Glutamatergic neuron (in vitro differentiated cells): ENCODE measurements at regions not wholly inside any gene's neighbourhood (a gene's known extent, or its start where the extent isn't known, plus 50 kb on each side); places are given as distances from the start of the nearest gene placed in this dataset.

ENCODE experiments used
- DNase-seq: peaks from one replicate; pipeline ENCODE4 v3.0.0; 2022
- H3K27ac Mint-ChIP-seq: one replicate; pipeline ENCODE4 v1.8.0; 2020; ENCODE audit warnings: mild to moderate bottlenecking, mixed read lengths, inconsistent platforms; ENCODE audit not compliant: unreplicated experiment
- H3K27me3 Mint-ChIP-seq: one replicate; pipeline ENCODE4 v1.8.0; 2020; ENCODE audit warnings: mild to moderate bottlenecking, moderate library complexity, mixed read lengths, inconsistent platforms; ENCODE audit not compliant: unreplicated experiment
- H3K36me3 Mint-ChIP-seq: one replicate; pipeline ENCODE4 v1.8.0; 2020; ENCODE audit warnings: mild to moderate bottlenecking, mixed read lengths, inconsistent platforms; ENCODE audit not compliant: unreplicated experiment
- H3K4me1 Mint-ChIP-seq: one replicate; pipeline ENCODE4 v1.8.0; 2020; ENCODE audit warnings: mild to moderate bottlenecking, low read depth, mixed read lengths, inconsistent platforms; ENCODE audit not compliant: unreplicated experiment
- H3K4me3 Mint-ChIP-seq: one replicate; pipeline ENCODE4 v1.8.0; 2020; ENCODE audit warnings: mild to moderate bottlenecking, mixed read lengths, inconsistent platforms; ENCODE audit not compliant: unreplicated experiment
- H3K9me3 Mint-ChIP-seq: one replicate; pipeline ENCODE4 v1.8.0; 2020; ENCODE audit warnings: mild to moderate bottlenecking, moderate library complexity, mixed read lengths, inconsistent platforms; ENCODE audit not compliant: unreplicated experiment
- CTCF ChIP-seq: fragments of 200-600 bp; sonication (generic); IDR thresholded peaks from one replicate; pipeline ENCODE4 v1.5.0; 2021; ENCODE audit not compliant: partially characterized antibody, unreplicated experiment

- TF ChIP-seq CTCF, result no peak
- H3K27ac Mint-ChIP-seq, result no peak overlapping the region
- peaks cover 19% of the 10 kb centered on the region for H3K4me1 Mint-ChIP-seq
- no peak overlapping the region for H3K4me3 Mint-ChIP-seq
- DNase-seq, result no peak
- no peaks in the 10 kb centered on the region for H3K9me3 Mint-ChIP-seq
- H3K27me3 Mint-ChIP-seq, result peaks cover 3% of the 10 kb centered on the region
- no peaks in the 10 kb centered on the region for H3K36me3 Mint-ChIP-seq
Measured at GRCh38 chr4:180766944-180767729, 1476.1 kb upstream of the TENM3 start.

GRCh38 chr4:180768610-180769009 lies 1474.6 kb upstream of the TENM3 start:
- H3K4me1 Mint-ChIP-seq, result peaks cover 19% of the 10 kb centered on the region
- peaks cover 3% of the 10 kb centered on the region for H3K27me3 Mint-ChIP-seq
- no peak overlapping the region for H3K4me3 Mint-ChIP-seq
- no peak overlapping the region for H3K27ac Mint-ChIP-seq
- H3K9me3 Mint-ChIP-seq, result no peaks in the 10 kb centered on the region
- H3K36me3 Mint-ChIP-seq, result no peaks in the 10 kb centered on the region
- no peak for DNase-seq
- TF ChIP-seq CTCF, result no peak

- Mint-ChIP-seq H3K9me3 (peaks cover 2% of the 10 kb centered on the region), H3K4me1 (peaks cover 19% of the 10 kb centered on the region), H3K36me3 (no peaks in the 10 kb centered on the region), H3K4me3 (no peak overlapping the region), H3K27ac (peak overlapping the region; percentile 8), H3K27me3 (peaks cover 3% of the 10 kb centered on the region)
- no peak for TF ChIP-seq CTCF
- no peak for DNase-seq
Measured at GRCh38 chr4:180769791-180770190, 1473.4 kb upstream of the TENM3 start.

GRCh38 chr4:180770265-180770664 lies 1472.9 kb upstream of the TENM3 start:
- Mint-ChIP-seq H3K36me3 (no peaks in the 10 kb centered on the region), H3K4me3 (no peak overlapping the region), H3K4me1 (peaks cover 16% of the 10 kb centered on the region), H3K27ac (no peak overlapping the region), H3K9me3 (peaks cover 2% of the 10 kb centered on the region), H3K27me3 (peaks cover 3% of the 10 kb centered on the region)
- TF ChIP-seq CTCF, result no peak
- no peak for DNase-seq

- Mint-ChIP-seq H3K27me3 (no peaks in the 10 kb centered on the region), H3K4me3 (no peak overlapping the region), H3K36me3 (no peaks in the 10 kb centered on the region), H3K4me1 (peaks cover 5% of the 10 kb centered on the region), H3K27ac (no peak overlapping the region), H3K9me3 (peaks cover 3% of the 10 kb centered on the region)
- DNase-seq, result no peak
- TF ChIP-seq CTCF, result no peak
Measured at GRCh38 chr4:180784940-180785339, 1458.3 kb upstream of the TENM3 start.
